Activated gamma-delta T cell treated with anti-CD3 and anti-CD28 coated beads, Interleukin-2, amount 50 U/mL, for 16 hours (primary cell): ENCODE measurements at regions not wholly inside any gene's neighbourhood (a gene's known extent, or its start where the extent isn't known, plus 50 kb on each side); places are given as distances from the start of the nearest gene placed in this dataset.

Experiments
- DNase-seq: peaks from one replicate; pipeline ENCODE4 v3.0.0-alpha.2; 2020; ENCODE audit warnings: low read depth

GRCh38 chr12:92535961-92536360 lies 166.8 kb upstream of the PLEKHG7 start:
- DNase-seq, result no peak

GRCh38 chr12:92533280-92533890 lies 169.4 kb upstream of the PLEKHG7 start:
- no peak for DNase-seq

- no peak for DNase-seq
Observed at GRCh38 chr12:92530706-92531105, 172.1 kb upstream of the PLEKHG7 start.

GRCh38 chr12:92529944-92530343 lies 172.8 kb upstream of the PLEKHG7 start:
- DNase-seq, result no peak

GRCh38 chr12:92528586-92528985 lies 174.2 kb upstream of the PLEKHG7 start:
- DNase-seq, result no peak

- no peak for DNase-seq
Observed at GRCh38 chr12:92528097-92528496, 174.7 kb upstream of the PLEKHG7 start.

- DNase-seq, result no peak
Observed at GRCh38 chr12:92524489-92524888, 178.3 kb upstream of the PLEKHG7 start.

GRCh38 chr12:92520511-92520910 lies 182.3 kb upstream of the PLEKHG7 start:
- no peak for DNase-seq

GRCh38 chr12:92519284-92519683 lies 183.5 kb upstream of the PLEKHG7 start:
- DNase-seq, result no peak

- no peak for DNase-seq
Observed at GRCh38 chr12:92518071-92518470, 184.7 kb upstream of the PLEKHG7 start.

- DNase-seq, result no peak
Observed at GRCh38 chr12:92516277-92516600, 186.6 kb upstream of the PLEKHG7 start.

GRCh38 chr12:92513231-92513730 lies 189.5 kb upstream of the PLEKHG7 start:
- no peak for DNase-seq

GRCh38 chr12:92511786-92512185 lies 191.0 kb upstream of the PLEKHG7 start:
- DNase-seq, result no peak

- no peak for DNase-seq
Observed at GRCh38 chr12:92509156-92509738, 193.5 kb upstream of the PLEKHG7 start.

- no peak for DNase-seq
Observed at GRCh38 chr12:92506891-92507290, 195.9 kb upstream of the PLEKHG7 start.

- no peak for DNase-seq
Observed at GRCh38 chr12:92506460-92506859, 196.3 kb upstream of the PLEKHG7 start.

- DNase-seq, result no peak
Observed at GRCh38 chr12:92505254-92506231, 197.2 kb upstream of the PLEKHG7 start.

- DNase-seq, result no peak
Observed at GRCh38 chr12:92504594-92504981, 198.2 kb upstream of the PLEKHG7 start.

GRCh38 chr12:92503971-92504593 lies 198.7 kb upstream of the PLEKHG7 start:
- no peak for DNase-seq

GRCh38 chr12:92503029-92503931 lies 199.5 kb upstream of the PLEKHG7 start:
- DNase-seq, result no peak

GRCh38 chr12:92502417-92503028 lies 200.3 kb upstream of the PLEKHG7 start:
- DNase-seq, result no peak
